ENCODE measurements at regions not wholly inside any gene's neighbourhood (a gene's known extent, or its start where the extent isn't known, plus 50 kb on each side); places are given as distances from the start of the nearest gene placed in this dataset.

GRCh38 chr5:173475780-173476179 is 140.7 kb downstream of the BOD1 start:
- no peaks in the 10 kb centered on the region for H3K27me3 ChIP-seq (ENCODE audit: control insufficient read depth, insufficient read depth, low read length)
- H3K4me3 ChIP-seq (ENCODE audit: low read length): no peak overlapping the region
- Mint-ChIP-seq H3K27me3 (ENCODE audit: low read depth in 2 of 2) (peaks cover 0 to 8% of the 10 kb centered on the region in 2 donors), H3K9me3 (no peaks in the 10 kb centered on the region), H3K36me3 (no peaks in the 10 kb centered on the region), H3K4me3 (no peak overlapping the region), H3K4me1 (no peaks in the 10 kb centered on the region), H3K27ac (no peak overlapping the region)
- intact Hi-C loops (cut with micrococcal nuclease): no loop called here
- DNase-seq (no peak), ATAC-seq (no peak)
- no peak for TF ChIP-seq CTCF (IDR thresholded peaks at IDR 0.05)
- H3K9me3 ChIP-seq (ENCODE audit: control insufficient read depth, insufficient read depth, low read length): no peaks in the 10 kb centered on the region
- H3K27ac ChIP-seq (ENCODE audit: low read length): no peak overlapping the region
- 65% methylated on average over 2 of the region's 2 CpGs for WGBS (ENCODE audit: insufficient coverage)
- H3K4me1 ChIP-seq (ENCODE audit: control insufficient read depth, insufficient read depth, low read length): no peaks in the 10 kb centered on the region
- H3K36me3 ChIP-seq (ENCODE audit: control insufficient read depth, insufficient read depth, low read length): no peaks in the 10 kb centered on the region

- DNase-seq (no peak), ATAC-seq (no peak)
- no peaks in the 10 kb centered on the region for H3K27me3 ChIP-seq (ENCODE audit: control insufficient read depth, insufficient read depth, low read length)
- H3K4me3 ChIP-seq (ENCODE audit: low read length): no peak overlapping the region
- Mint-ChIP-seq H3K36me3 (no peaks in the 10 kb centered on the region), H3K27me3 (ENCODE audit: low read depth in 2 of 2) (peaks cover 0 to 8% of the 10 kb centered on the region in 2 donors), H3K27ac (no peak overlapping the region), H3K4me3 (no peak overlapping the region), H3K9me3 (no peaks in the 10 kb centered on the region), H3K4me1 (no peaks in the 10 kb centered on the region)
- 77% methylated on average over 5 of the region's 5 CpGs for WGBS (ENCODE audit: insufficient coverage)
- no peaks in the 10 kb centered on the region for H3K9me3 ChIP-seq (ENCODE audit: control insufficient read depth, insufficient read depth, low read length)
- no peak overlapping the region for H3K27ac ChIP-seq (ENCODE audit: low read length)
- intact Hi-C loops (cut with micrococcal nuclease): no loop called here
- no peaks in the 10 kb centered on the region for H3K4me1 ChIP-seq (ENCODE audit: control insufficient read depth, insufficient read depth, low read length)
- H3K36me3 ChIP-seq (ENCODE audit: control insufficient read depth, insufficient read depth, low read length): no peaks in the 10 kb centered on the region
- TF ChIP-seq CTCF (IDR thresholded peaks at IDR 0.05): no peak
Observed at GRCh38 chr5:173474881-173475287, 141.6 kb downstream of the BOD1 start.

GRCh38 chr5:173473288-173473687 is 143.2 kb downstream of the BOD1 start:
- H3K4me1 Mint-ChIP-seq: no peaks in the 10 kb centered on the region
- ATAC-seq (no peak), DNase-seq (no peak)
- H3K27ac Mint-ChIP-seq: no peak overlapping the region
- no peaks in the 10 kb centered on the region for H3K9me3 Mint-ChIP-seq
- WGBS (ENCODE audit: insufficient coverage): 88% methylated on average over 6 of the region's 6 CpGs
- intact Hi-C loops (cut with micrococcal nuclease): no loop called here
- H3K27me3 Mint-ChIP-seq (ENCODE audit: low read depth in 2 of 2): no peaks in the 10 kb centered on the region
- Histone ChIP-seq H3K4me3 (ENCODE audit: low read length) (no peak overlapping the region), H3K4me1 (ENCODE audit: control insufficient read depth, insufficient read depth, low read length) (no peaks in the 10 kb centered on the region), H3K27ac (ENCODE audit: low read length) (no peak overlapping the region), H3K27me3 (ENCODE audit: control insufficient read depth, insufficient read depth, low read length) (no peaks in the 10 kb centered on the region), H3K36me3 (ENCODE audit: control insufficient read depth, insufficient read depth, low read length) (no peaks in the 10 kb centered on the region), H3K9me3 (ENCODE audit: control insufficient read depth, insufficient read depth, low read length) (no peaks in the 10 kb centered on the region)
- no peak for TF ChIP-seq CTCF (IDR thresholded peaks at IDR 0.05)
- H3K4me3 Mint-ChIP-seq: no peak overlapping the region
- no peaks in the 10 kb centered on the region for H3K36me3 Mint-ChIP-seq

- no peaks in the 10 kb centered on the region for H3K27me3 ChIP-seq (ENCODE audit: control insufficient read depth, insufficient read depth, low read length)
- intact Hi-C loops (cut with micrococcal nuclease): no loop called here
- no peaks in the 10 kb centered on the region for H3K36me3 ChIP-seq (ENCODE audit: control insufficient read depth, insufficient read depth, low read length)
- DNase-seq (no peak), ATAC-seq (no peak)
- WGBS (ENCODE audit: insufficient coverage): 90% methylated on average over 3 of the region's 3 CpGs
- no peaks in the 10 kb centered on the region for H3K36me3 Mint-ChIP-seq
- H3K4me1 Mint-ChIP-seq: no peaks in the 10 kb centered on the region
- no peaks in the 10 kb centered on the region for H3K4me1 ChIP-seq (ENCODE audit: control insufficient read depth, insufficient read depth, low read length)
- H3K27ac ChIP-seq (ENCODE audit: low read length): no peak overlapping the region
- no peaks in the 10 kb centered on the region for H3K9me3 Mint-ChIP-seq
- no peak overlapping the region for H3K27ac Mint-ChIP-seq
- no peak overlapping the region for H3K4me3 ChIP-seq (ENCODE audit: low read length)
- no peaks in the 10 kb centered on the region for H3K9me3 ChIP-seq (ENCODE audit: control insufficient read depth, insufficient read depth, low read length)
- no peak for TF ChIP-seq CTCF (IDR thresholded peaks at IDR 0.05)
- H3K27me3 Mint-ChIP-seq (ENCODE audit: low read depth in 2 of 2): no peaks in the 10 kb centered on the region
- no peak overlapping the region for H3K4me3 Mint-ChIP-seq
Observed at GRCh38 chr5:173472784-173473278, 143.6 kb downstream of the BOD1 start.
